Body of pancreas (tissue), 4 donors: ENCODE measurements at regions not wholly inside any gene's neighbourhood (a gene's known extent, or its start where the extent isn't known, plus 50 kb on each side); places are given as distances from the start of the nearest gene placed in this dataset.

ENCODE experiments used
- ATAC-seq: fragments of 150-250 bp; one replicate; pipeline ENCODE4 v1.9.1; 2016
- DNase-seq, 4 donors: peaks; one replicate each; pipeline ENCODE4 v3.0.0-alpha.2; 2019
- H3K27ac ChIP-seq, 4 donors: fragments of 200-600 bp; sonication (generic); 1 replicate in 3 of 4; 2 replicates in 1 of 4; pipeline versions ENCODE4 v1.5.1 to v1.6.1; 2016 to 2019; ENCODE audit warnings: mild to moderate bottlenecking in 1 of 4, mixed read lengths in 1 of 4, moderate library complexity in 1 of 4
- H3K27me3 ChIP-seq, 2 donors: fragments of 200-600 bp; sonication (generic); one replicate each; pipeline ENCODE4 v1.6.0; 2016; ENCODE audit warnings: mild to moderate bottlenecking in 1 of 2
- H3K36me3 ChIP-seq, 2 donors: fragments of 200-600 bp; sonication (generic); replicated peaks in 1 of 2; 2 replicates each; pipeline ENCODE4 v1.5.1; 2016; ENCODE audit warnings: low read depth in 2 of 2; ENCODE audit not compliant: insufficient read depth in 1 of 2
- H3K4me1 ChIP-seq: fragments of 200-600 bp; sonication (generic); one replicate; pipeline ENCODE4 v1.6.0; 2016
- H3K4me3 ChIP-seq, 2 donors: fragments of 200-600 bp; sonication (generic); 1 replicate in 1 of 2; 2 replicates in 1 of 2; pipeline ENCODE4 v1.5.1; 2016 to 2019
- H3K9me3 ChIP-seq, 3 donors: fragments of 200-600 bp; sonication (generic); 1 replicate in 2 of 3; 2 replicates in 1 of 3; pipeline ENCODE4 v1.5.1; 2016
- POLR2A ChIP-seq, 3 donors: fragments of 450-650 bp; IDR thresholded peaks; one replicate each; pipeline ENCODE4 v1.6.1; 2016; ENCODE audit warnings: antibody characterized with exemption in 3 of 3, mild to moderate bottlenecking in 2 of 3
- WGBS, 2 donors: methylation state at CpG; one replicate each; pipeline ENCODE4 v1.1.5; 2017; 5-methylcytosine and 5-hydroxymethylcytosine counted together
- intact Hi-C: fragments of 100-400 bp; cut with DNase I; formaldehyde crosslinking; loops from one replicate; pipeline ENCODE4 v1.15.1; 2023
- TF ChIP-seq, protein P1 (sequence below), 7 experiments: fragments of 450-650 bp in 4 of 7; fragments of 200-600 bp in 3 of 7; sonication (generic) in 3 of 7; IDR thresholded peaks; one replicate each; pipeline ENCODE4 v1.5.1; 2016 to 2019; ENCODE audit warnings: antibody characterized with exemption in 7 of 7

- Histone ChIP-seq H3K4me1 (no peaks in the 10 kb centered on the region), H3K36me3 (no peaks in the 10 kb centered on the region), H3K9me3 (no peaks in the 10 kb centered on the region), H3K27ac (no peak overlapping the region), H3K27me3 (no peaks in the 10 kb centered on the region), H3K4me3 (no peak overlapping the region)
- TF ChIP-seq POLR2A (IDR thresholded peaks at IDR 0.05) = no peak
- TF ChIP-seq, protein P1, sequence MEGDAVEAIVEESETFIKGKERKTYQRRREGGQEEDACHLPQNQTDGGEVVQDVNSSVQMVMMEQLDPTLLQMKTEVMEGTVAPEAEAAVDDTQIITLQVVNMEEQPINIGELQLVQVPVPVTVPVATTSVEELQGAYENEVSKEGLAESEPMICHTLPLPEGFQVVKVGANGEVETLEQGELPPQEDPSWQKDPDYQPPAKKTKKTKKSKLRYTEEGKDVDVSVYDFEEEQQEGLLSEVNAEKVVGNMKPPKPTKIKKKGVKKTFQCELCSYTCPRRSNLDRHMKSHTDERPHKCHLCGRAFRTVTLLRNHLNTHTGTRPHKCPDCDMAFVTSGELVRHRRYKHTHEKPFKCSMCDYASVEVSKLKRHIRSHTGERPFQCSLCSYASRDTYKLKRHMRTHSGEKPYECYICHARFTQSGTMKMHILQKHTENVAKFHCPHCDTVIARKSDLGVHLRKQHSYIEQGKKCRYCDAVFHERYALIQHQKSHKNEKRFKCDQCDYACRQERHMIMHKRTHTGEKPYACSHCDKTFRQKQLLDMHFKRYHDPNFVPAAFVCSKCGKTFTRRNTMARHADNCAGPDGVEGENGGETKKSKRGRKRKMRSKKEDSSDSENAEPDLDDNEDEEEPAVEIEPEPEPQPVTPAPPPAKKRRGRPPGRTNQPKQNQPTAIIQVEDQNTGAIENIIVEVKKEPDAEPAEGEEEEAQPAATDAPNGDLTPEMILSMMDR (IDR thresholded peaks at IDR 0.05) = no peak
- no peak for DNase-seq
- intact Hi-C loops = no loop called here
- no peak for ATAC-seq
- 88 to 91% methylated on average over 5 of the region's 5 CpGs for WGBS, 2 donors
Measured at GRCh38 chr13:39864221-39864620, 208.8 kb downstream of the COG6 start.

GRCh38 chr13:39866722-39867121 is 211.3 kb downstream of the COG6 start:
- Histone ChIP-seq H3K4me1 (no peaks in the 10 kb centered on the region), H3K9me3 (no peaks in the 10 kb centered on the region), H3K27me3 (no peaks in the 10 kb centered on the region), H3K27ac (no peak overlapping the region), H3K4me3 (no peak overlapping the region), H3K36me3 (no peaks in the 10 kb centered on the region)
- DNase-seq (no peak), ATAC-seq (no peak)
- intact Hi-C loops = no loop called here
- 65 to 86% methylated on average over 1 of the region's 1 CpG for WGBS, 2 donors
- TF ChIP-seq, protein P1 (IDR thresholded peaks at IDR 0.05) = no peak
- no peak for TF ChIP-seq POLR2A (IDR thresholded peaks at IDR 0.05)

- 53 to 56% methylated on average over 2 of the region's 2 CpGs for WGBS, 2 donors
- intact Hi-C loops = no loop called here
- Histone ChIP-seq H3K36me3 (no peaks in the 10 kb centered on the region), H3K4me1 (no peaks in the 10 kb centered on the region), H3K27ac (no peak overlapping the region), H3K27me3 (no peaks in the 10 kb centered on the region), H3K9me3 (no peaks in the 10 kb centered on the region), H3K4me3 (no peak overlapping the region)
- TF ChIP-seq, protein P1 (IDR thresholded peaks at IDR 0.05) = no peak
- TF ChIP-seq POLR2A (IDR thresholded peaks at IDR 0.05) = no peak
- ATAC-seq = no peak
- no peak for DNase-seq
Measured at GRCh38 chr13:39867807-39868206, 212.3 kb downstream of the COG6 start.

DNA sequence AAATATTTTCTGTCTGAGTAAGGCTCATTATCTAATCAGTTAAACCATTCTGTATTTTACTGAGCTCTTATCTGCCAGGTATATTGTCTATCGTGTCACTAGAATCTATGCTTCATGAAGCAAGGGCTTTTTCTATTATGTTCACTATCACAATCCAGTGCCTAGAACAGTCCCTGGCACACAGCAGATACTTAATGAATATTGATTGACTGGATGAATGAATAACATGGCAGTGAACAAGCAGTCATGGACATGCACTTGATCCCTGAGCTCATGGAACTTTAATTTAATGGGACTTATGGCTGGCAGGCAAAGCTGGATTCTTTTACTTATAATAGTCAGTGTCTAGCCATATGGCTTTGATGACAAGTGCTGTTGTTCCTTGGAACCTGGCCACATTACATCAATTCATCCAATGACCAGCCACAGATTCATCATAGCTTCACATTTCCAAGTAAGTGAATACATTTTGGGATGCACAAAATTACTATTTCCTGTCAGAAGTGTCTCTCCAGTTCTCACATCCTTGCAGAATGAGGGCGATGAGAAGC is 214.8 kb downstream of the COG6 start:
- H3K27me3 ChIP-seq = no peaks in the 10 kb centered on the region
- peak; percentile 33 for ATAC-seq

More for the DNA sequence above, 214.8 kb downstream of the COG6 start:
- H3K4me1 ChIP-seq = no peaks in the 10 kb centered on the region
- WGBS, 2 donors = 44 to 61% methylated on average over 2 of the region's 2 CpGs
- no peak for DNase-seq
- H3K9me3 ChIP-seq = no peaks in the 10 kb centered on the region
- H3K4me3 ChIP-seq = no peak overlapping the region
- no peak overlapping the region for H3K27ac ChIP-seq
- intact Hi-C loops = no loop called here
- TF ChIP-seq POLR2A (IDR thresholded peaks at IDR 0.05) = no peak
- TF ChIP-seq, protein P1 (IDR thresholded peaks at IDR 0.05) = no peak
- no peaks in the 10 kb centered on the region for H3K36me3 ChIP-seq
